HCT116 (cell line): ENCODE measurements at regions not wholly inside any gene's neighbourhood (a gene's known extent, or its start where the extent isn't known, plus 50 kb on each side); places are given as distances from the start of the nearest gene placed in this dataset.

Experiments
- ATAC-seq: fragments of 200-7000 bp; cut with Tn5 transposase; 2 replicates; pipeline ENCODE4 v1.9.1; 2020; ENCODE audit warnings: mild to moderate bottlenecking, moderate library complexity
- BruUV-seq: library from RNA; stranded (reverse); fragments of 400-500 nt; replicated peaks from 2 replicates; lab custom pipeline; 2021; lab: Mats Ljungman, UMichigan
- CTCF ChIA-PET: fragments of 300-600 bp; sonication (Branson Sonifier 250); formaldehyde crosslinking; loops from one replicate; lab custom pipeline; 2021; ENCODE audit warnings: antibody characterized with exemption; lab: Charles Lee
- POLR2A ChIA-PET: fragments of 300-600, 350-600 bp; sonication (Branson Sonifier 250); formaldehyde crosslinking; loops from one replicate; lab custom pipeline; 2021; ENCODE audit warnings: antibody characterized with exemption; lab: Charles Lee
- RAD21 ChIA-PET, 2 experiments: fragments of 300-600 bp; sonication (Branson Sonifier 250); formaldehyde crosslinking; loops; one replicate each; lab custom pipeline; 2023; ENCODE audit warnings: low total read pairs in 2 of 2; ENCODE audit not compliant: uncharacterized antibody in 2 of 2, unreplicated experiment in 2 of 2, low non-redundant PET in 1 of 2; lab: Charles Lee
- DNase-seq: peaks from one replicate; pipeline ENCODE4 v3.0.0-alpha.2; 2010; ENCODE audit warnings: low read depth, low spot score
- H2AFZ ChIP-seq: fragments of 200-600 bp; shearing (Covaris generic), sonication (generic); 2 replicates; pipeline ENCODE4 v1.6.1; 2017; ENCODE audit warnings: low read depth, mixed run types, mixed read lengths, antibody characterized with exemption, low read length; ENCODE audit not compliant: poor library complexity, severe bottlenecking
- H3K27ac ChIP-seq: 2 replicates; pipeline ENCODE4 v1.5.1; 2012; ENCODE audit warnings: low read depth, low read length
- H3K27me3 ChIP-seq: fragments of 200-600 bp; sonication (generic); 2 replicates; pipeline ENCODE4 v1.6.1; 2016; ENCODE audit warnings: mixed run types, low read length, mixed read lengths; ENCODE audit not compliant: insufficient read depth
- H3K36me3 ChIP-seq, 2 experiments: fragments of 200-500 bp in 1 of 2; fragments of 200-600 bp in 1 of 2; sonication (Bioruptor generic) in 1 of 2; sonication (generic) in 1 of 2; 2 replicates each; pipeline versions ENCODE4 v1.5.1 to v1.6.1; 2014 to 2016; ENCODE audit warnings: low read length in 2 of 2, inconsistent platforms in 1 of 2, mixed read lengths in 1 of 2, mixed run types in 1 of 2; ENCODE audit not compliant: insufficient read depth in 2 of 2, control insufficient read depth in 1 of 2
- H3K4me1 ChIP-seq, 2 experiments: fragments of 200-600 bp in 1 of 2; sonication (generic) in 1 of 2; 2 replicates each; pipeline versions ENCODE4 v1.5.1 to v1.6.1; 2012 to 2017; ENCODE audit warnings: low read length in 2 of 2, inconsistent platforms in 1 of 2, mild to moderate bottlenecking in 1 of 2, mixed read lengths in 1 of 2, mixed run types in 1 of 2, moderate library complexity in 1 of 2; ENCODE audit not compliant: insufficient read depth in 2 of 2, control insufficient read depth in 1 of 2
- H3K4me2 ChIP-seq: fragments of 200-600 bp; sonication (generic); 2 replicates; pipeline ENCODE4 v1.6.1; 2017; ENCODE audit warnings: mixed run types, low read length, mixed read lengths
- H3K4me3 ChIP-seq, 2 experiments: fragments of 200-600 bp in 1 of 2; sonication (generic) in 1 of 2; replicated peaks in 1 of 2; 2 replicates each; pipeline ENCODE4 v1.5.1; 2011 to 2016; ENCODE audit warnings: low read length in 2 of 2, control low read depth in 1 of 2, low read depth in 1 of 2, mild to moderate bottlenecking in 1 of 2, mixed read lengths in 1 of 2, mixed run types in 1 of 2
- H3K79me2 ChIP-seq: fragments of 200-600 bp; sonication (generic); 2 replicates; pipeline ENCODE4 v1.6.1; 2017; ENCODE audit warnings: mild to moderate bottlenecking, mixed run types, low read length, moderate library complexity, mixed read lengths; ENCODE audit not compliant: insufficient read depth
- H3K9ac ChIP-seq: fragments of 200-600 bp; sonication (generic); 2 replicates; pipeline ENCODE4 v1.6.1; 2016; ENCODE audit warnings: low read length, mixed read lengths
- H3K9me2 ChIP-seq: fragments of 200-600 bp; sonication (generic), shearing (Covaris generic); 2 replicates; pipeline ENCODE4 v1.6.1; 2017; ENCODE audit warnings: mixed run types, mild to moderate bottlenecking, moderate library complexity; ENCODE audit not compliant: insufficient read depth
- H3K9me3 ChIP-seq, 2 experiments: fragments of 200-500 bp in 1 of 2; fragments of 200-600 bp in 1 of 2; sonication (Bioruptor generic) in 1 of 2; sonication (generic) in 1 of 2; 2 replicates each; pipeline ENCODE4 v1.6.1; 2014 to 2017; ENCODE audit warnings: low read length in 2 of 2, mixed read lengths in 2 of 2, inconsistent platforms in 1 of 2, low read depth in 1 of 2, mild to moderate bottlenecking in 1 of 2, mixed run types in 1 of 2, moderate library complexity in 1 of 2; ENCODE audit not compliant: control insufficient read depth in 1 of 2, insufficient read depth in 1 of 2
- H4K20me1 ChIP-seq: fragments of 200-600 bp; sonication (generic), shearing (Covaris generic); 2 replicates; pipeline ENCODE4 v1.6.1; 2017; ENCODE audit warnings: mixed run types, mild to moderate bottlenecking, moderate library complexity; ENCODE audit not compliant: insufficient read depth
- ATF3 ChIP-seq: IDR thresholded peaks from 2 replicates; pipeline ENCODE4 v1.6.1; 2012
- CBX3 ChIP-seq: IDR thresholded peaks from 2 replicates; pipeline ENCODE4 v1.6.1; 2012; ENCODE audit warnings: low read depth
- CTCF ChIP-seq, 3 experiments: fragments of 200-600 bp in 1 of 3; sonication (generic) in 1 of 3; IDR thresholded peaks in 2 of 3; conservative IDR thresholded peaks in 1 of 3; 2 replicates each; pipeline ENCODE4 v1.5.1; 2012 to 2017; ENCODE audit warnings: low read depth in 2 of 3, low read length in 2 of 3, antibody characterized with exemption in 1 of 3, borderline replicate concordance in 1 of 3, control low read depth in 1 of 3, mild to moderate bottlenecking in 1 of 3, mixed read lengths in 1 of 3, mixed run types in 1 of 3, moderate library complexity in 1 of 3; ENCODE audit not compliant: insufficient read depth in 1 of 3
- ELF1 ChIP-seq: IDR thresholded peaks from 2 replicates; pipeline ENCODE4 v1.6.1; 2012; ENCODE audit warnings: low read depth, borderline replicate concordance
- EZH2 ChIP-seq: fragments of 200-600 bp; sonication (generic); IDR thresholded peaks from 2 replicates; pipeline ENCODE4 v1.6.1; 2017; ENCODE audit warnings: antibody characterized with exemption, mixed run types
- EZH2phosphoT487 ChIP-seq: fragments of 200-600 bp; IDR thresholded peaks from 2 replicates; pipeline ENCODE4 v1.6.1; 2018; ENCODE audit warnings: antibody characterized with exemption, borderline replicate concordance
- POLR2AphosphoS5 ChIP-seq: IDR thresholded peaks from 2 replicates; pipeline ENCODE4 v1.6.1; 2011; ENCODE audit warnings: mild to moderate bottlenecking, low read depth, low read length, moderate library complexity
- RAD21 ChIP-seq: IDR thresholded peaks from 2 replicates; pipeline ENCODE4 v1.6.1; 2012; ENCODE audit warnings: low read depth, mild to moderate bottlenecking
- REST ChIP-seq: IDR thresholded peaks from 2 replicates; pipeline ENCODE4 v1.6.1; 2012; ENCODE audit warnings: low read depth
- SP1 ChIP-seq: IDR thresholded peaks from 2 replicates; pipeline ENCODE4 v1.6.1; 2012; ENCODE audit warnings: low read depth
- SRF ChIP-seq: IDR thresholded peaks from 2 replicates; pipeline ENCODE4 v1.6.1; 2012; ENCODE audit warnings: low read depth
- TCF7L2 ChIP-seq: IDR thresholded peaks from 2 replicates; pipeline ENCODE4 v1.7.0; 2011; ENCODE audit warnings: borderline replicate concordance, inconsistent platforms; ENCODE audit not compliant: insufficient read depth, insufficient read length; ENCODE audit errors: extremely low read depth
- YY1 ChIP-seq: IDR thresholded peaks from 2 replicates; pipeline ENCODE4 v1.6.1; 2011; ENCODE audit warnings: low read length, low read depth, moderate library complexity, mild to moderate bottlenecking; ENCODE audit not compliant: insufficient replicate concordance; ENCODE audit errors: extremely low read depth
- ZBTB33 ChIP-seq: IDR thresholded peaks from 2 replicates; pipeline ENCODE4 v1.6.1; 2011; ENCODE audit warnings: mild to moderate bottlenecking, low read length, moderate library complexity; ENCODE audit not compliant: insufficient replicate concordance; ENCODE audit errors: extremely low read depth
- ZFX ChIP-seq: fragments of 450-650 bp; IDR thresholded peaks from 2 replicates; pipeline ENCODE4 v1.6.1; 2017
- ZNF274 ChIP-seq: fragments of 200-500 bp; sonication (Bioruptor generic); IDR thresholded peaks from 2 replicates; pipeline ENCODE4 v1.6.1; 2014; ENCODE audit warnings: mild to moderate bottlenecking, low read depth, low read length, inconsistent platforms
- intact Hi-C: fragments of 100-400 bp; cut with micrococcal nuclease; formaldehyde crosslinking; loops from 2 replicates; pipeline ENCODE4 v1.10.0; 2022
- TF ChIP-seq, protein P1 (sequence below): IDR thresholded peaks from 2 replicates; pipeline ENCODE4 v1.6.1; 2012

DNA sequence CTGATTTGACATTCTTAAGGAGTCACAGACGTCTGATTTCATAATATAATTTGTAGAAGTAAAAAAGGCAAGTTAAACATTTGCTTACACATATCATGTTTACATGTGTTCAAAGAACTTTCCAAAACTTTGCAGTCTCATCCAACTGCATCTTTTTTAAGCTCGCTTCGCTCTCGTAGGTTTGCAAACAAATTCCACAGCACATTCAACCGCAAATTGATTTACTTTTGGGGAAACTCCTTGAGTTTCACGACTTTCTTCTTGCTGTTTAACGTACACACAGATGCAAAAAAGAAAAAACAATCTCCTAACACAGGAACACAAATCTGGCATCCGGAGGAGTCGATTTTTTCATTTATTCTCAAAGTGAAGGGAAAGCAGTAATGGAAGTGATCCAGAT lies 1149.5 kb downstream of the VRK1 start (continued):
- no peak for TF ChIP-seq YY1
- no peak for TF ChIP-seq ATF3
- TF ChIP-seq, all 23 proteins: peak for 0

DNA sequence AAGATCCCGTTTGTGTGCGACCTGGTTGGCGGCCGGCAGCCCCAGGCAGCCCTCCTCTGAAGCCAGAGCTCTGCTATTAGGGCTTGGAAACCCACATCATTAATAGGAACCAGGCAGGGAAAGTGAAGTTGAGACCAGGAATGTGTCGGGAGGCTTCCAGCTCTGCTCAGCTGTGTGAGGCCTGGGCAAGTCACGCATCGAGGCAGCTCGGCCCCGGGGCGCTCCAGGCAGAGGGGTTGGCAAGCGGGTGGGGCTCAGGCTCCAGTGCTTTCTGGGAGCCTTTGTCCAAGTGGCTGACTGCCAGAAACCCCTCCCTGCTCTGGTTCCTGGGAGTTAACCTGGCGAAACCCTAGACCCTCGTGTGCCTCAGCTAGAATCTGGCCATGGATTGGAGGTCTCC lies 1151.7 kb downstream of the VRK1 start:
- ChIA-PET RAD21 (no interaction called here), POLR2A (no interaction called here), CTCF (no interaction called here)
- ATAC-seq (no peak), DNase-seq (no peak)
- no TSS peak for BruUV-seq
- Histone ChIP-seq H3K4me1 (no peaks in the 10 kb centered on the region), H3K79me2 (no peaks in the 10 kb centered on the region), H2AFZ (no peak overlapping the region), H3K9ac (no peak overlapping the region), H3K4me3 (no peak overlapping the region), H3K9me2 (no peaks in the 10 kb centered on the region), H3K36me3 (no peaks in the 10 kb centered on the region), H3K27me3 (no peaks in the 10 kb centered on the region), H3K9me3 (peaks cover 0 to 4% of the 10 kb centered on the region in 2 experiments; a peak in 1 of 4 replicates), H3K4me2 (no peak overlapping the region), H3K27ac (no peak overlapping the region), H4K20me1 (no peaks in the 10 kb centered on the region)
- intact Hi-C loops, result no loop called here
- TF ChIP-seq ZNF274 (no peak), EZH2phosphoT487 (no peak), ATF3 (no peak), ZBTB33 (no peak), YY1 (no peak), TCF7L2 (no peak), ELF1 (no peak), CBX3 (no peak), EZH2 (no peak), REST (no peak), SP1 (no peak), CTCF (IDR thresholded peaks at IDR 0.05 in 2 of 3, conservative IDR thresholded peaks at IDR 0.05 in 1 of 3; ENCODE audit: borderline replicate concordance in 1 of 3, insufficient read depth in 1 of 3, low read depth in 2 of 3, low read length in 2 of 3) (no peak), SRF (no peak), POLR2AphosphoS5 (no peak), ZFX (no peak), RAD21 (no peak)
- TF ChIP-seq, protein P1, sequence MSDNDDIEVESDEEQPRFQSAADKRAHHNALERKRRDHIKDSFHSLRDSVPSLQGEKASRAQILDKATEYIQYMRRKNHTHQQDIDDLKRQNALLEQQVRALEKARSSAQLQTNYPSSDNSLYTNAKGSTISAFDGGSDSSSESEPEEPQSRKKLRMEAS, result no peak
